ENCODE measurements at regions not wholly inside any gene's neighbourhood (a gene's known extent, or its start where the extent isn't known, plus 50 kb on each side); places are given as distances from the start of the nearest gene placed in this dataset.

DNA sequence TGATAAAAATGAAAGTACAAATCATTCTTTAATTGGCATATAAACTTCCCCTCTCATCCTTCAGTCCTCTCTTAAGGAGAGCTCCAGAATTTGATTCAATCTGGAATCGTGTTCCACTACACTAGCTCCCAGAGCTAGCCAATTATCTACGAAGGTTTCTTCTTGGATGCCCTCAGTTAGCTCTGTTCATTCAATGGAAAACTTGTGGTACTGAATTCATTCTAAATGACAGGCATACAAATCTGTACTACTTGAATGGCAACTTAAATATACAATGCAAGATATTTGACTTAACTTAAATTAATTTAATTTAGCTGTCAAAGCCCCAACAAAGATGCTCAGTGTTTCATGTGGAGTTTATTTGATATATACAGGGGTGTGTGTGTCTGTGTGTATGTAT lies 1474.2 kb upstream of the CELF4 start:
- Histone ChIP-seq H3K4me1 (replicated peaks) (no peaks in the 10 kb centered on the region), H3K27ac (no peak overlapping the region), H3K36me3 (no peaks in the 10 kb centered on the region), H3K4me3 (no peak overlapping the region), H3K27me3 (replicated peaks) (no peaks in the 10 kb centered on the region), H3K9me3 (replicated peaks) (no peaks in the 10 kb centered on the region)
- no peak for DNase-seq (ENCODE audit: low read depth in 1 of 2, low spot score in 2 of 2)

- Histone ChIP-seq H3K9me3 (replicated peaks) (no peaks in the 10 kb centered on the region), H3K27me3 (replicated peaks) (no peaks in the 10 kb centered on the region), H3K4me1 (replicated peaks) (no peaks in the 10 kb centered on the region), H3K4me3 (no peak overlapping the region), H3K36me3 (no peaks in the 10 kb centered on the region), H3K27ac (no peak overlapping the region)
- DNase-seq (ENCODE audit: low read depth in 1 of 2, low spot score in 2 of 2): no peak
Measured at GRCh38 chr18:39037925-39038324, 1472.3 kb upstream of the CELF4 start.

- Histone ChIP-seq H3K36me3 (no peaks in the 10 kb centered on the region), H3K9me3 (replicated peaks) (peaks cover 3% of the 10 kb centered on the region), H3K4me1 (replicated peaks) (no peaks in the 10 kb centered on the region), H3K4me3 (no peak overlapping the region), H3K27ac (no peak overlapping the region), H3K27me3 (replicated peaks) (no peaks in the 10 kb centered on the region)
- DNase-seq (ENCODE audit: low read depth in 1 of 2, low spot score in 2 of 2): no peak
Measured at GRCh38 chr18:39033312-39033711, 1467.7 kb upstream of the CELF4 start.

GRCh38 chr18:39031647-39032046 lies 1466.0 kb upstream of the CELF4 start:
- H3K4me3 ChIP-seq: no peak overlapping the region
- no peaks in the 10 kb centered on the region for H3K36me3 ChIP-seq
- DNase-seq (ENCODE audit: low read depth in 1 of 2, low spot score in 2 of 2): no peak
- H3K27ac ChIP-seq: no peak overlapping the region
- no peaks in the 10 kb centered on the region for H3K27me3 ChIP-seq (replicated peaks)
- no peaks in the 10 kb centered on the region for H3K4me1 ChIP-seq (replicated peaks)
- peaks cover 3% of the 10 kb centered on the region for H3K9me3 ChIP-seq (replicated peaks)

DNA sequence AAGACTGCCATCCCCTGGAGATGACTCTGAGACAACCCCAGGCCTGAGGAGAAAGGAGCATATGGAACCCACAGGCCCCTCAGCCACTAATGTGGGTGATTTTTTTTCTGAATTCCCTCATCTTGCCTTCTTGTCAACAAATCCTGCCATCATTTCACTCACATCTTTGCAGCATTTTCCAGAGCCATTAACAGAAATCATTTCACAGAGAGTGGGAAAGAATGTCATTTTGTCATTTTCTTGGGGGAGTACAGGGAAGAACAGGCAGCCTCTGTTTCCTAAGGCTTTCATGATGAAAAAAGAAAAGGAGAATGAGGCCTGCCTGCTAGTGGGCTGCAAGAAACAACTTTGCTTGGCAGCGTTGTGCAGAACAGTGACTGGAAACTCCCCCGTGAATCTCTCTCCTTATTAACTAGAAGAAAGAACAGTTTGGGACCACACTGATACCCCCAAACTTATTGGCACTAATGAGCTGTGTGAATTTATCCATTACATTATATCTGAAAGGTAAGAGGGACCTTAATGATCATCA lies 1464.6 kb upstream of the CELF4 start:
- no peaks in the 10 kb centered on the region for H3K36me3 ChIP-seq
- no peaks in the 10 kb centered on the region for H3K27me3 ChIP-seq (replicated peaks)
- H3K9me3 ChIP-seq (replicated peaks): peaks cover 3% of the 10 kb centered on the region
- H3K4me1 ChIP-seq (replicated peaks): no peaks in the 10 kb centered on the region
- H3K27ac ChIP-seq: no peak overlapping the region
- no peak for DNase-seq (ENCODE audit: low read depth in 1 of 2, low spot score in 2 of 2)
- no peak overlapping the region for H3K4me3 ChIP-seq

DNA sequence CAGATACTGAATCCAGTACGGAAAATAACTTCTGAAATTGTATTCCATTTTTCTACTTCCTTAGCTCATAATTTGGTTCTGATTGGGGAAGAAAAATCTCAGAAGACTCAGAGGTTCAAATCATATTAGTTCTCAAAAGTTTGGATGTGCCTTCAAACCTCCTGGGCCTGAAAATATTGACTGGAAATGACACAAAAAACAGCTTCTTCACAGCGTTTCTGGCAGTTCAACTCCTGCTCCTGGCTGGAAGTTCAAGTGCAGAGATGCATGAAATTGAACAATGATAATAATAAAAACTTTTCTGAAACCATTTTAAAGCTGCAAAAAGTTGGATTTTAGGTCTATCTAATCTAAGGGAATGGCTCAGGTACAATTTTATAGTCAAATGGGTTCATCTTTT lies 1459.9 kb upstream of the CELF4 start:
- H3K4me3 ChIP-seq: no peak overlapping the region
- H3K4me1 ChIP-seq (replicated peaks): no peaks in the 10 kb centered on the region
- H3K27ac ChIP-seq: no peak overlapping the region
- no peaks in the 10 kb centered on the region for H3K36me3 ChIP-seq
- no peak for DNase-seq (ENCODE audit: low read depth in 1 of 2, low spot score in 2 of 2)
- peaks cover 3% of the 10 kb centered on the region; the same call in 1 of the 2 replicates for H3K9me3 ChIP-seq (replicated peaks)
- no peaks in the 10 kb centered on the region for H3K27me3 ChIP-seq (replicated peaks)

- Histone ChIP-seq H3K27ac (no peak overlapping the region), H3K9me3 (replicated peaks) (peaks cover 3% of the 10 kb centered on the region; the same call in 1 of the 2 replicates), H3K4me3 (no peak overlapping the region), H3K27me3 (replicated peaks) (no peaks in the 10 kb centered on the region), H3K36me3 (no peaks in the 10 kb centered on the region), H3K4me1 (replicated peaks) (no peaks in the 10 kb centered on the region)
- no peak for DNase-seq (ENCODE audit: low read depth in 1 of 2, low spot score in 2 of 2)
Measured at GRCh38 chr18:39019989-39020388, 1454.4 kb upstream of the CELF4 start.

GRCh38 chr18:39007031-39007902 lies 1441.7 kb upstream of the CELF4 start:
- no peak for DNase-seq (ENCODE audit: low read depth in 1 of 2, low spot score in 2 of 2)
- H3K4me1 ChIP-seq (replicated peaks): no peaks in the 10 kb centered on the region
- no peaks in the 10 kb centered on the region for H3K27me3 ChIP-seq (replicated peaks)
- no peak overlapping the region for H3K27ac ChIP-seq
- H3K36me3 ChIP-seq: no peaks in the 10 kb centered on the region
- H3K9me3 ChIP-seq (replicated peaks): no peaks in the 10 kb centered on the region; the same call in 1 of the 2 replicates
- H3K4me3 ChIP-seq: no peak overlapping the region

- Histone ChIP-seq H3K9me3 (replicated peaks) (0 out of 2 replicates have a peak, but pooled peaks cover 2% of the 10 kb centered on the region), H3K27me3 (replicated peaks) (no peaks in the 10 kb centered on the region), H3K27ac (no peak overlapping the region), H3K4me1 (replicated peaks) (no peaks in the 10 kb centered on the region), H3K4me3 (no peak overlapping the region), H3K36me3 (no peaks in the 10 kb centered on the region)
- no peak for DNase-seq (ENCODE audit: low read depth in 1 of 2, low spot score in 2 of 2)
Measured at GRCh38 chr18:38996056-38996455, 1430.5 kb upstream of the CELF4 start.

DNA sequence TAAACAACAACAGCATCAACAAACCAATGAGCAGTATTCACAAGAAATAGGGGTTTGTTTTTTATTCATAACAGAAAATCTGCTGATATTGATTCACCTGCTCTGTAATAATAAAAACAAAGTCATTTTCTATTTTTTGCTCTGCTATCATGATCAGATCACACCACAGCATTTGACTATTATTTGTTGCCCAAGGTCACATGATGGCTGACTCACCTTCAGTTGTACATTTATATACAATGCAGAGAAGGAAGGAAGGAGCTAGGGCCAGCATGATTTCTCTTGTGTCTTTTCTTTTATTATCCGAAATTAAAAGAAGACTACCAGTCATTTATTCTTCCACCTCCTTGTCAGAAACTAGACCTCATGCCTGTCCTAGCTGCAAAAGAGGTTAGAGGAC lies 1427.7 kb upstream of the CELF4 start:
- H3K4me1 ChIP-seq (replicated peaks): no peaks in the 10 kb centered on the region
- H3K27me3 ChIP-seq (replicated peaks): no peaks in the 10 kb centered on the region
- no peak overlapping the region for H3K4me3 ChIP-seq
- 0 out of 2 replicates have a peak, but pooled peaks cover 5% of the 10 kb centered on the region for H3K9me3 ChIP-seq (replicated peaks)
- no peak for DNase-seq (ENCODE audit: low read depth in 1 of 2, low spot score in 2 of 2)
- no peak overlapping the region for H3K27ac ChIP-seq
- no peaks in the 10 kb centered on the region for H3K36me3 ChIP-seq

- no peaks in the 10 kb centered on the region for H3K36me3 ChIP-seq
- DNase-seq (ENCODE audit: low read depth in 1 of 2, low spot score in 2 of 2): no peak
- peaks cover 3% of the 10 kb centered on the region; the same call in 1 of the 2 replicates for H3K9me3 ChIP-seq (replicated peaks)
Measured at GRCh38 chr18:38984968-38985367, 1419.4 kb upstream of the CELF4 start.

GRCh38 chr18:38982072-38982471 lies 1416.5 kb upstream of the CELF4 start:
- DNase-seq (ENCODE audit: low read depth in 1 of 2, low spot score in 2 of 2): no peak
- H3K27me3 ChIP-seq (replicated peaks): no peaks in the 10 kb centered on the region
- H3K9me3 ChIP-seq (replicated peaks): peaks cover 3% of the 10 kb centered on the region; the same call in 1 of the 2 replicates
- no peak overlapping the region for H3K4me3 ChIP-seq
- H3K36me3 ChIP-seq: no peaks in the 10 kb centered on the region
- H3K27ac ChIP-seq: no peak overlapping the region
- no peaks in the 10 kb centered on the region for H3K4me1 ChIP-seq (replicated peaks)

More at GRCh38 chr18:38984968-38985367, 1419.4 kb upstream of the CELF4 start:
- Histone ChIP-seq H3K27me3 (replicated peaks) (no peaks in the 10 kb centered on the region), H3K4me3 (no peak overlapping the region), H3K4me1 (replicated peaks) (no peaks in the 10 kb centered on the region), H3K27ac (no peak overlapping the region)

DNA sequence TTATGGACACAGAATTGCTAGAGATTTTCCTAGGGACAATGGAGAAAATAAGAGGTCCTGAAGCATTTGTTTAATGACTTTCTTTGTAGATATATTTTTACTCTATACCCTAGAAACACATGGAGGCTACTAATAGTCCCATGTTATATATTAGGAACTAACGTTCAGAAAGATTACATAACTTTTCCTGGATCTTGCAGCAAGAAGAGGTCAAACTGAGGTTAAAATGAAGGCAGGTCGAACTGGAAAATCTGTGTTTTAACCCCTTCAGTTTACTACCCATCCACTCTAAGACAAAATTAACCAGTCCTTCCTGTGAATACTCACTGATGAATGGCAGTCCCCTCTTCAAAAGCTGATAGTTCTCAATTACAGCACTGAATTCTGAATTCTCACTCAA lies 1415.8 kb upstream of the CELF4 start:
- no peak overlapping the region for H3K4me3 ChIP-seq
- no peak overlapping the region for H3K27ac ChIP-seq
- no peak for DNase-seq (ENCODE audit: low read depth in 1 of 2, low spot score in 2 of 2)
- no peaks in the 10 kb centered on the region for H3K36me3 ChIP-seq
- no peaks in the 10 kb centered on the region for H3K4me1 ChIP-seq (replicated peaks)
- H3K9me3 ChIP-seq (replicated peaks): peaks cover 3% of the 10 kb centered on the region; the same call in 1 of the 2 replicates
- H3K27me3 ChIP-seq (replicated peaks): no peaks in the 10 kb centered on the region

DNA sequence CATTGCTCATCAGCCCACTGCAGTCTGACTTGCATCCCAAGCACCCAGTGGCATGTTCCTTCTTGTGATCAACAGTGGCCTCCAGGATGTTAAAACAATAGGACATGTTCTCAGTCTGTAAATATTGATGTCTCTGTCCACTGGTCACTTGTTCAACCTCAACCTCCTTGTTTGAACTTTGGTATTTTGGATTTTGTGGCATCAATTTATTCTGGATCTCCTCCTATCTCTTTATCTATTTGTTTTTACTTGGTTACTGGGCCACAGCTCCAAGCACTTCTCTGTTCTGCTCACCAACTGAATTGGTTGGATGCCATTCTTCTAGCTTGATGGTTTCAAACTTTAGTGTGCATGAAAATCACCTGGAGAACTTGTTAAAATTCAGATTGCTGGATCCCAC lies 1414.8 kb upstream of the CELF4 start:
- Histone ChIP-seq H3K27ac (no peak overlapping the region), H3K9me3 (replicated peaks) (peaks cover 3% of the 10 kb centered on the region; the same call in 1 of the 2 replicates), H3K27me3 (replicated peaks) (no peaks in the 10 kb centered on the region), H3K36me3 (no peaks in the 10 kb centered on the region), H3K4me1 (replicated peaks) (no peaks in the 10 kb centered on the region), H3K4me3 (no peak overlapping the region)
- DNase-seq (ENCODE audit: low read depth in 1 of 2, low spot score in 2 of 2): no peak
